OCI-LY7 (cell line): ENCODE measurements at regions not wholly inside any gene's neighbourhood (a gene's known extent, or its start where the extent isn't known, plus 50 kb on each side); places are given as distances from the start of the nearest gene placed in this dataset.

Source experiments
- CTCF ChIP-seq: fragments of 200-600 bp; sonication (generic); conservative IDR thresholded peaks from 2 replicates; pipeline ENCODE4 v1.5.1; 2014; ENCODE audit warnings: mild to moderate bottlenecking, antibody characterized with exemption, low read length, moderate library complexity, mixed read lengths
- EZH2phosphoT487 ChIP-seq: fragments of 200-600 bp; sonication (generic); IDR thresholded peaks from 2 replicates; pipeline ENCODE4 v1.6.1; 2018; ENCODE audit warnings: low read depth, borderline replicate concordance, mild to moderate bottlenecking, mixed run types, antibody characterized with exemption, low read length, moderate library complexity, mixed read lengths

DNA sequence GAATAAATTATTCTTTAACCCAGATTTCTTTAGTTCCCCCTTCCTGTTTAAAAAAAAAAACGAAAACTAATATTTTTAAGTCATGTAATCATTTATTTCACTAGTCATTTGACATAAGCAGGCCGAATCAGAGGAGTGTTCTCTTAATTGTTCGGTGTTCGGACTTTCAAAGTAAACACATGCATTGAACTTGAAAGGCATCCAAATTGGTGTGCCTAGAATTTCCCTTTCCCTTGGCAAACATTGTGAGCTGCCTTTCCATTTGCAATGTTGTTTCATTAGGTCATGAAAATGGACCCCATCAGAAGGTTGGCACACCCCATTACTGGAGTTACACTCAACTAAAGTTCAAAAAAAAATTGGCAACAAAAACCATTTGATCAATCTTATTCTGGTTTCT lies 283.0 kb upstream of the MARCKS start:
- TF ChIP-seq CTCF (no peak), EZH2phosphoT487 (no peak)
